ENCODE measurements at regions not wholly inside any gene's neighbourhood (a gene's known extent, or its start where the extent isn't known, plus 50 kb on each side); places are given as distances from the start of the nearest gene placed in this dataset.

DNA sequence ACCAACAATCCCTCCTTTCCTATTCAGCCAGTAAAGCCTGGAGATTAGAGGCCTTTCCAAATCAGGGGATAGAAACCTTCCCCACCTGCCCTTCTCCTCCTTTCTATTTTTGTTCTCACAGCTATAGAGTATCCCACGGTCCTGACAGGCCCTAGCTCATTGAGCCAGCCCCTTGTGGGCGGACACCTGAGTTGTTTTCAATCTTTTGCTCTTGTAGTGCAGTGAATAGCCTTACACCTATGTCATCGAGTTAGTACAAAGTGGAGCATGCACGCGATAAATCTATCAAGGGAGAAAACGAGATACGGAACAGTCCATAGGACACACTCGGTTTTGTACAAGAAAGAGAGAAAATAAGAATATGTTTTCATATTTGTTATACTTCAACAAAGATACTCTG is 77.2 kb downstream of the TSPAN17 start:
- no peak overlapping the region for H3K27ac ChIP-seq
- H3K9me3 ChIP-seq (ENCODE audit: low read depth), result no peaks in the 10 kb centered on the region
- in situ Hi-C loops (cut with MboI), result no loop called here
- H3K36me3 ChIP-seq (ENCODE audit: low read depth), result no peaks in the 10 kb centered on the region
- H3K27me3 ChIP-seq (replicated peaks; ENCODE audit: insufficient read depth), result peaks cover 33% of the 10 kb centered on the region
- no peak for TF ChIP-seq EZH2phosphoT487 (IDR thresholded peaks at IDR 0.05; ENCODE audit: insufficient read depth, low read depth)
- H3K9ac ChIP-seq, result no peak overlapping the region
- H3K9me2 ChIP-seq (ENCODE audit: insufficient read depth), result no peaks in the 10 kb centered on the region
- 76 to 77% methylated on average over 8 of the region's 8 CpGs for WGBS, 2 experiments (ENCODE audit: low coverage in 1 of 2, low lambda C conversion rate in 2 of 2, missing lambda C conversion rate in 2 of 2)
- H4K20me1 ChIP-seq (ENCODE audit: insufficient read depth), result no peaks in the 10 kb centered on the region
- no peak for DNase-seq
- H3F3A ChIP-seq (ENCODE audit: insufficient read depth), result no peaks in the 10 kb centered on the region
- no peaks in the 10 kb centered on the region for H3K4me1 ChIP-seq (ENCODE audit: insufficient read depth)
- H3K4me3 ChIP-seq, result no peak overlapping the region
- H3K4me2 ChIP-seq (ENCODE audit: unreplicated experiment), result no peak overlapping the region
- H2AFZ ChIP-seq, result no peak overlapping the region
- no peaks in the 10 kb centered on the region for H3K79me2 ChIP-seq (ENCODE audit: insufficient read depth)

DNA sequence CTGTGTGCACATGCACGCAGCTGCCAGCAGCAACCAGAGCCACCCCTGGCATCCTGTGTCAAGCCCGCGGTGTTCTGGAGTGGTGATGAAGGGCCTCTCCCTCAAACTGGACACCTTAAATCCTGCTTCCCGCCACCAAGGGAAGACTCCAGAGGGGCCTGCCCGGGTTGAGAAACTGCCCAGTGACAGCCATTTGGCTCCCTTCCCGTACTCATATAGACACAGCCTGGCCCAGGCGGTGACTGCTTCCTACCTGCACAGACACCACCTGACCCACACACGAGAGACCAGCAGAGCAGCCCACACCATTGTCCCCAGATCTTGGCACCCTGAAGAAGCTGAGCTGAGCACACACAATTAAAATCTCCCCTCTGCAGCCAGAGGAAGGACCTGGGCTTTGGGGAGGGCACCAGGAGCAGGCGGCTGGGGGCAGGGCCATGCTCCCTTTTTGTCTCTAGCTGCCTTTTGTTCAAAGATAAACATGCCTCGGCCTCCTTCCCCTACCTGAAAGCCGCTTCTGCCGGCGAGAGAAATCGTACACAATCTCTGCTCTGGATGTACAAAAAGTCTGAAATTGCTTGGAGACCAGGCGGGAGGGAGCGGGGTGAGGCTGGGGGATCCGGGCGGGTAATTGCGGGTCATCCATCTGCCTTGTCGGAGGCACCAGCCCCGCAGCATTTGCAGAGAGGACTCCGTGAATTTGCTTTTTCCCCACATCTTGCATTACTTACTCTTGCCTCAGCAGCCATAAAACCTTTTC is 78.4 kb downstream of the TSPAN17 start:
- Histone ChIP-seq H2AFZ (no peak overlapping the region), H3K9ac (no peak overlapping the region), H4K20me1 (ENCODE audit: insufficient read depth) (no peaks in the 10 kb centered on the region), H3K4me2 (ENCODE audit: unreplicated experiment) (no peak overlapping the region), H3K9me3 (ENCODE audit: low read depth) (no peaks in the 10 kb centered on the region), H3K4me1 (ENCODE audit: insufficient read depth) (no peaks in the 10 kb centered on the region), H3K79me2 (ENCODE audit: insufficient read depth) (no peaks in the 10 kb centered on the region), H3F3A (ENCODE audit: insufficient read depth) (no peaks in the 10 kb centered on the region), H3K4me3 (no peak overlapping the region), H3K36me3 (ENCODE audit: low read depth) (no peaks in the 10 kb centered on the region), H3K9me2 (ENCODE audit: insufficient read depth) (no peaks in the 10 kb centered on the region), H3K27ac (no peak overlapping the region), H3K27me3 (replicated peaks; ENCODE audit: insufficient read depth) (peaks cover 32% of the 10 kb centered on the region)
- no peak for DNase-seq
- in situ Hi-C loops (cut with MboI), result no loop called here
- WGBS, 2 experiments (ENCODE audit: low coverage in 1 of 2, low lambda C conversion rate in 2 of 2, missing lambda C conversion rate in 2 of 2), result 36 to 37% methylated on average over 21 to 22 of the region's 22 CpGs
- TF ChIP-seq EZH2phosphoT487 (IDR thresholded peaks at IDR 0.05; ENCODE audit: insufficient read depth, low read depth) (no peak), EZH2 (IDR thresholded peaks at IDR 0.05; ENCODE audit: insufficient read depth, poor library complexity, severe bottlenecking) (no peak)

DNA sequence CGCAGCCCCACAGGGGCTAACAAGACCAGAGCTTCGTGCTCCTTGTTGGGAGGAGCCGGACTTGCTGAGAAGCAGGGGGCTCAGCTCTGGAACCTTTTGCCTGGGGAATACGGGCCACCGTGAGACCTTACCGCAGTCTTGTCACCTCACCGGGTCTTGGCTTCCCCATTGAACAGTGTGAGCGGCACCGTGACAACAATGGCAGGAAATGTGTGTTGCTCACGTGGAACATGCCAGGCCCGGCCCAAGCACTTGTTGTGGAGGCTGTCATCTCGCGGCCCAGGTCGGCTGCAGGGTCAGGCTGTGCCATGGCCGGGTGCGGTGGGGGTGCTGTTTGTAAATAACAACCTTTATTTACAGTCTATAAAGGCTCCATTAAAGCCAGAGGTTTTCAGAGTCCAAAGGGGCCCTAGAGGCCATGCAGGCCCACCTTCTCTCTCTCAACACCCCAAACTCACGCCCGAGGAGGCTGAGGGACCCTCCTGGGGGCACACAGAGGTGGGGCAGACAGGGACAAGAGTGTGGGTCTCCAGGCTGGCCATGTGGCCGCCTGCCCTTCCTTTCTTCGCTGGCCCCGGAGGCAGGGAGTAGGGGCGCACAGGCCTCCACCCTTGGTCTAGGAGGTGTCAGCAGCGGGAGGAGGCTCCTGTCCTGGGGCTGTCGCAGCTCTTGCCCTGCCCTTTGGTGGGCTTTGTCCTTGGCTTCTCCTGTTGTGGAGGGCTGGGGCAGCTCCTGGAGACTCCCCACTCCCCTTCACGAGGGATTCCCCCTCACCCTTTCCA is 79.7 kb downstream of the TSPAN17 start:
- peaks cover 42% of the 10 kb centered on the region for H3K27me3 ChIP-seq (replicated peaks; ENCODE audit: insufficient read depth)
- in situ Hi-C loops (cut with MboI), result no loop called here

DNA sequence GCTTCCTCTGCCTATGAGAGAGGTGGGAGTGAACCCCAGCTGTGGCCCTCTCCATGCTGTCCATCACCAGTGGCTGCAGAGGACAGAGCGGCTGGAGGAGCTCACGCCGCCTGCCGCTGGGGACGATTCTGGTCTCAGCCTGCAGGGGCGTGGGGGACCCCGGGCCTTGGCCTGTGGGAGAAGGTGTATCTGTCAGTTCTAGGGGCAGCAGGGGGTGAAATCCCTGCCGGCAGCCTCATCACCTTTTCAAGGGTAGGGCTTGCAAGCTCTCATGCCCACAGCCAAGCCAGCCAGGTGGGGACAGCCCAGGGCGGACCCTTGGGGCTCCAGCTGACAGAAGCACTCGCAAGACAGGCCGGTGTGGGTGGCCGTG is 80.2 kb downstream of the TSPAN17 start:
- TF ChIP-seq EZH2phosphoT487 (IDR thresholded peaks at IDR 0.05; ENCODE audit: insufficient read depth, low read depth) (no peak), EZH2 (IDR thresholded peaks at IDR 0.05; ENCODE audit: insufficient read depth, poor library complexity, severe bottlenecking) (no peak)
- in situ Hi-C loops (cut with MboI), result no loop called here
- Histone ChIP-seq H3F3A (ENCODE audit: insufficient read depth) (no peaks in the 10 kb centered on the region), H3K36me3 (ENCODE audit: low read depth) (no peaks in the 10 kb centered on the region), H3K9me2 (ENCODE audit: insufficient read depth) (no peaks in the 10 kb centered on the region), H3K79me2 (ENCODE audit: insufficient read depth) (no peaks in the 10 kb centered on the region), H3K4me2 (ENCODE audit: unreplicated experiment) (no peak overlapping the region), H3K4me3 (no peak overlapping the region), H4K20me1 (ENCODE audit: insufficient read depth) (no peaks in the 10 kb centered on the region), H2AFZ (no peak overlapping the region), H3K9me3 (ENCODE audit: low read depth) (no peaks in the 10 kb centered on the region), H3K4me1 (ENCODE audit: insufficient read depth) (no peaks in the 10 kb centered on the region), H3K9ac (no peak overlapping the region), H3K27ac (no peak overlapping the region), H3K27me3 (replicated peaks; ENCODE audit: insufficient read depth) (peaks cover 43% of the 10 kb centered on the region)
- WGBS, 2 experiments (ENCODE audit: low coverage in 1 of 2, low lambda C conversion rate in 2 of 2, missing lambda C conversion rate in 2 of 2), result 70 to 79% methylated on average over 9 to 12 of the region's 12 CpGs
- no peak for DNase-seq

More for the DNA sequence above, 79.7 kb downstream of the TSPAN17 start:
- no peak for DNase-seq
- no peaks in the 10 kb centered on the region for H4K20me1 ChIP-seq (ENCODE audit: insufficient read depth)
- H3K9me2 ChIP-seq (ENCODE audit: insufficient read depth), result no peaks in the 10 kb centered on the region
- H3K9ac ChIP-seq, result no peak overlapping the region
- no peaks in the 10 kb centered on the region for H3K36me3 ChIP-seq (ENCODE audit: low read depth)
- H3K4me3 ChIP-seq, result no peak overlapping the region
- TF ChIP-seq EZH2phosphoT487 (IDR thresholded peaks at IDR 0.05; ENCODE audit: insufficient read depth, low read depth) (no peak), EZH2 (IDR thresholded peaks at IDR 0.05; ENCODE audit: insufficient read depth, poor library complexity, severe bottlenecking) (no peak)
- no peak overlapping the region for H3K4me2 ChIP-seq (ENCODE audit: unreplicated experiment)
- H2AFZ ChIP-seq, result no peak overlapping the region
- no peaks in the 10 kb centered on the region for H3K4me1 ChIP-seq (ENCODE audit: insufficient read depth)
- H3K27ac ChIP-seq, result no peak overlapping the region
- no peaks in the 10 kb centered on the region for H3F3A ChIP-seq (ENCODE audit: insufficient read depth)
- H3K79me2 ChIP-seq (ENCODE audit: insufficient read depth), result no peaks in the 10 kb centered on the region
- H3K9me3 ChIP-seq (ENCODE audit: low read depth), result no peaks in the 10 kb centered on the region
- 66 to 67% methylated on average over 25 of the region's 25 CpGs for WGBS, 2 experiments (ENCODE audit: low coverage in 1 of 2, low lambda C conversion rate in 2 of 2, missing lambda C conversion rate in 2 of 2)
